ENCODE measurements at regions not wholly inside any gene's neighbourhood (a gene's known extent, or its start where the extent isn't known, plus 50 kb on each side); places are given as distances from the start of the nearest gene placed in this dataset.

DNA sequence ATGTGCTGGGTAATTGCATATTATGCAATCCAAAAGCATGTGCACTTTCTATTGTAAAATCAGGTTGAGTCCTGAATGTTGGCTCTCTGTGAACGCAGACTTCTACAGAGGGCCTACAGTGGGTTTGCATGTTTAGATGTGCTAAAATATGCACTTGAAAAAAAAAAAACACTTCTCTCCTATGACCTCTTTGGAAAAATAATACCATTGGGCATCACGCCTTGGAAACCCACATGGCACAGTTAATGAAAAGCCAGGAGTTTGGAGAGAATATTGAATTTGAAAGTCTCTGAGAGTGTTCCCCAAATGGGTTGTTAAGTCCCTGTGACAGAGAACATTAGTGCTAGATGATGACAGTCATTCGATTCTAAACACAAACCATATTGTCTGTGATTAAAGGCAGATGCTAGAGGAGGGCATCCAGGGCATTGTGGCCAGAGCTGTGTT lies 710.4 kb upstream of the PIK3C3 start:
- H3K36me3 ChIP-seq = no peaks in the 10 kb centered on the region
- H3K4me3 ChIP-seq = no peak overlapping the region
- DNase-seq = no peak
- no peak for ATAC-seq (ENCODE audit: low FRiP score in 2 of 2)
- no peak for TF ChIP-seq POLR2A (IDR thresholded peaks at IDR 0.05)
- TF ChIP-seq EP300 (IDR thresholded peaks at IDR 0.05) = no peak
- no peak for TF ChIP-seq POLR2AphosphoS5 (IDR thresholded peaks at IDR 0.05)
- TF ChIP-seq CTCF (IDR thresholded peaks at IDR 0.05) = no peak
- H3K27me3 ChIP-seq = no peaks in the 10 kb centered on the region
- H3K4me1 ChIP-seq = no peaks in the 10 kb centered on the region
- WGBS, 2 donors = 82 to 85% methylated on average over 3 of the region's 3 CpGs
- no peaks in the 10 kb centered on the region for H3K9me3 ChIP-seq
- no peak overlapping the region for H3K27ac ChIP-seq

- TF ChIP-seq CTCF (IDR thresholded peaks at IDR 0.05) (no peak), POLR2AphosphoS5 (IDR thresholded peaks at IDR 0.05) (no peak), POLR2A (IDR thresholded peaks at IDR 0.05) (no peak), EP300 (IDR thresholded peaks at IDR 0.05) (no peak)
- Histone ChIP-seq H3K27ac (no peak overlapping the region), H3K36me3 (no peaks in the 10 kb centered on the region), H3K4me1 (no peaks in the 10 kb centered on the region), H3K27me3 (no peaks in the 10 kb centered on the region), H3K9me3 (no peaks in the 10 kb centered on the region), H3K4me3 (no peak overlapping the region)
- 83 to 85% methylated on average over 1 of the region's 1 CpG for WGBS, 2 donors
- ATAC-seq (ENCODE audit: low FRiP score in 2 of 2) = no peak
- DNase-seq = no peak
Measured at GRCh38 chr18:41237317-41237716, 717.7 kb upstream of the PIK3C3 start.

DNA sequence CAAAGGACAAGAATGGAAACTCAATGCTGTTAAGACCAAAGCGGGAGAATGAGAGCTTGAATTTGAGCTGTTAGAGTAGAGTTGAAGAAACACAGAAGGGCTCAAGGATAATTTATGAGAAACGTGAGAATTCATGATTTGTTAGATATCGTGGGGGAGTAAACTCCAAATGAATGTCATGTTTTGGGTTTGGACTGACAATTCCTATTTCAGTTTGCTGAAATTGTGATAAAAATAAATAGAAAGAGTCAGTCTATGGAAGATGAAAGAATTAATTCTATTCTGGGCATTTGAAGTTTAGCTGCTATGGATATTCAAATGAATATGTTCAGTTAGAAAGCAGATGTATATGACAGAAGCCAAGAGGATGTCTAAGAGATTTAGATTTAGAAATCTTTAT lies 723.4 kb upstream of the PIK3C3 start:
- no peaks in the 10 kb centered on the region for H3K9me3 ChIP-seq
- H3K4me1 ChIP-seq = no peaks in the 10 kb centered on the region
- 84 to 91% methylated on average over 3 of the region's 3 CpGs for WGBS, 2 donors
- ATAC-seq (ENCODE audit: low FRiP score in 2 of 2) (no peak), DNase-seq (no peak)
- no peak overlapping the region for H3K4me3 ChIP-seq
- TF ChIP-seq POLR2A (IDR thresholded peaks at IDR 0.05) (no peak), EP300 (IDR thresholded peaks at IDR 0.05) (no peak), CTCF (IDR thresholded peaks at IDR 0.05) (no peak)
- H3K36me3 ChIP-seq = no peaks in the 10 kb centered on the region
- H3K27ac ChIP-seq = no peak overlapping the region
- H3K27me3 ChIP-seq = no peaks in the 10 kb centered on the region

- Histone ChIP-seq H3K9me3 (no peaks in the 10 kb centered on the region), H3K36me3 (no peaks in the 10 kb centered on the region), H3K27me3 (no peaks in the 10 kb centered on the region), H3K4me3 (no peak overlapping the region), H3K4me1 (no peaks in the 10 kb centered on the region), H3K27ac (no peak overlapping the region)
- TF ChIP-seq EP300 (IDR thresholded peaks at IDR 0.05) (no peak), POLR2A (IDR thresholded peaks at IDR 0.05) (no peak), POLR2AphosphoS5 (IDR thresholded peaks at IDR 0.05) (no peak), CTCF (IDR thresholded peaks at IDR 0.05) (no peak)
- DNase-seq = no peak
- WGBS, 2 donors = 88 to 90% methylated on average over 1 of the region's 1 CpG
- no peak for ATAC-seq (ENCODE audit: low FRiP score in 2 of 2)
Measured at GRCh38 chr18:41227993-41228392, 727.0 kb upstream of the PIK3C3 start.

DNA sequence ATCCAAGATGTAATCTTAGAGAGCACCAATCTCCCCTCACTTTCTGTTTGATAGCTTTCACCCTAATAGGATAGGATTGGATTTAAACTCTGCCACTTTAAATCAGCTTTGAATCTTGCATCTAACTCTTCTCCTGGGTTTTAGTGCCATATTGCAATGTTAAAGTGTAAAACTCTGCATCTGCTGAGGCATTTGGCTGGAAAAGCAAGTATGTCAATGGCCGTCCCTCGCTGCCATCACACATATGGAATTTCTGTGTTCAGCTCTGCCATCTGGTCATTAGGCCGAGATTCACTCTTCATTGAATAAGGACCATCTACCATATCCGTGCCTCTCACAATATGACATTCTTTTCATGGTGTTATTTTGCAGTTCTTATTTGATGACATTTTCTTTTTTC lies 728.1 kb upstream of the PIK3C3 start:
- Histone ChIP-seq H3K27ac (no peak overlapping the region), H3K4me3 (no peak overlapping the region), H3K36me3 (no peaks in the 10 kb centered on the region), H3K27me3 (no peaks in the 10 kb centered on the region), H3K9me3 (no peaks in the 10 kb centered on the region), H3K4me1 (no peaks in the 10 kb centered on the region)
- no peak for ATAC-seq (ENCODE audit: low FRiP score in 2 of 2)
- 91 to 92% methylated on average over 4 of the region's 4 CpGs for WGBS, 2 donors
- no peak for DNase-seq
- no peak for TF ChIP-seq POLR2AphosphoS5 (IDR thresholded peaks at IDR 0.05)
- TF ChIP-seq CTCF (IDR thresholded peaks at IDR 0.05) = no peak
- TF ChIP-seq POLR2A (IDR thresholded peaks at IDR 0.05) = no peak
- no peak for TF ChIP-seq EP300 (IDR thresholded peaks at IDR 0.05)
